HTR-8/SVneo (cell line): ENCODE measurements at regions not wholly inside any gene's neighbourhood (a gene's known extent, or its start where the extent isn't known, plus 50 kb on each side); places are given as distances from the start of the nearest gene placed in this dataset.

Experiments
- DNase-seq: peaks from one replicate; pipeline ENCODE4 v3.0.0; 2011; ENCODE audit warnings: low spot score, mixed read lengths; ENCODE audit not compliant: insufficient read length
- FAIRE-seq: peaks from 2 replicates; lab custom pipeline; 2011; peaks lifted over from hg19 to GRCh38; lab: Jason Lieb, UNC

DNA sequence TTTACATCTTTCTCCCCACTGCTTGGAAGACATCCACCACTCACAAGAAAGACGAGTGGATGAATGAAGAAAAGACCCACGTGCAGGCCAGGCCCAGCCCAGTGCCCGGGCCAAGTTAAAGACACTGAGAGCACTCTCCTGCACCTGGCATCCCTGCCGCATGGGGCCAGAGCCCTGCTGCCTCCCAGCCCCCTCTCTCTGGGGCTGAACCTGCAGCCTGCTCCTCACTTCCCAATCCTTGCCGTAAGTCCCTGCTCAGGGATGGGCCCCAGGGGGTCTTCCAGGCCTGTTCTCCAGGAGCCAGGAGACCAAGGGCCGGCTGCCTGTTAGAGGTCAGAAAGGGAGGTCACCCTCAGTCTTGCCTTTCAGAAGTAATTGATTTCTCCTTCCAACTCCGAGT is 168.5 kb upstream of the ZC3H12A start:
- FAIRE-seq (no peak), DNase-seq (no peak)

DNA sequence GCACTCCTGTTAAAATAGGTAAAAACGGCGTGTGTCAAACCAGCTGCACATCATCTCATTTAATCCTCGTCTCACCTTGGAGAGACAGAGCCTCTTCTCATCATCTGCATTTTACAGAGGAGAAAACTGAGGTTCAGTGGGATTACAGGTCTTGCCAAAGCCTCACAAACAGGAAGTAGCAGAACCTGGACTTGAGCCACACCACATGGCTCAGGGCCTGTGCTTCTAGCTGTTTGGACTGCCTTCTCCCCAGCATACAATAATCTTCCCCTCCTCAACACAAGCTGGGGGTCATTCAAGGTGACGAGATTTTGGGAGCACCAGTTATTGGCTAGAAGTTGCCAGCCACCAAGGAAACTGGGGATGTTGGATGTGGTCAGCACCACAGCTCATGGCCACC is 167.9 kb upstream of the ZC3H12A start:
- FAIRE-seq (no peak), DNase-seq (no peak)

DNA sequence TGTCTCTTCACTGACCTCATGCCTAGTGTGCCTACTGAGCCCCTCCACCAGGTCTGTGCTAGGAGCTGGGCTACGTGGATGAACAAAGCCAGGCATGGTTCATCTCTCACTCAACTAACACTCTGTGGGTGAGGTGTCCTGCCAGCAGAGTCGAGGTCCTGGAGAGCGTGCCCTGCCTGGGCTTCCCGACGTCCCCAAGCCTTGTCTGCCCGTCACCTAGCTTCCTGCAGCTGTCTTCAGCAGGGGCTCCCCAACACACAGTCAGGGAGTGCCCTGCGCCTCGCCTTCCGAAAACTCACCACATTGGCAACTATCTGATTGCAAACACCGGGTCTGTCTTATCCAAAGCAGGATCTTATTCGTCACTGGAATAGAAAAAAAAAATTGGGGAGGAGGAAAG is 167.5 kb upstream of the ZC3H12A start:
- FAIRE-seq, result no peak
- no peak for DNase-seq

DNA sequence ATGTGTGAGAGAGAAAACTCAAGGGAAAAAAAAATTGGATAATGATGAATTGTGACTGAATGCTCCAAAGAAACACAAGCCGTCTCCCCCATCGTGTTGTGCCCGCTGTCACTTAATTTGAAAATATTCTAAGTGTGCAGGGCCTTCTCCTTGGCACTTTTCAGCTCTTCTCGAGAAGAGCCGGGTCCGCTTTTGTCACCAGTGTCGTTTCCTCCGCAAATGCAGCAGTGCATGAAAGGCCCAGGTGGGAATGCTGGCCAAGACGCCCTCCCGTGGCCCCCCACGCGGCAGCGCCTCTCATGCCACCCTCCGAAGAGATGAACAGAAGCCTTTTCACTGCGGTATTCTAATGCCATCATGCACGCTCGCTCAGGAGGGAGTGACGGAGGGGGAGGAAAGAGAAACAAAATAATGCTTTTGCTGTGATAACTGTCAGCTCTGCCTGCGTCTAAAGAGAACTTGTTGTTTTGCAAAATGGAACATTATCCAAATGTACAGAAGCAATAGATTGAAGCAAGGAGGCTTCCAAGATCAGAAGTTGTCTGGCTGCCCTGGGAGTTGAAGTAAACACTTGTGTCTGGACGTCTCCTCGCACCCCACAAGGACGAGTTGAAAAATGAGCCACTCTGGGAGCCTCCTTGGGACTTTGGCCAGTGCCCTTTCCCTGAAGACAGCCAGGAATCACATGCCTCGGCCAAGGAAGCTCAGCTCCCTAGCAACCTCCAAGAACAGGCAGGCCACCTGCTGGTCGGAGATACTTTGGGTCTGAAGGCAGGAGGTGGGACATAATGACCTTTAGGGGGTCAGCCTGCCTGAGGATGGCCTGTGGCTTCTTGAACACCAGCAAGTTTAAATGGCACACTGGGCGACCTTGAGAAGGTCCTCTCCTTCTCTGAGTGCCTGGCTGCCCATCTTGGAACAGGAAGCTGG is 166.1 kb upstream of the ZC3H12A start:
- no peak for FAIRE-seq
- no peak for DNase-seq

DNA sequence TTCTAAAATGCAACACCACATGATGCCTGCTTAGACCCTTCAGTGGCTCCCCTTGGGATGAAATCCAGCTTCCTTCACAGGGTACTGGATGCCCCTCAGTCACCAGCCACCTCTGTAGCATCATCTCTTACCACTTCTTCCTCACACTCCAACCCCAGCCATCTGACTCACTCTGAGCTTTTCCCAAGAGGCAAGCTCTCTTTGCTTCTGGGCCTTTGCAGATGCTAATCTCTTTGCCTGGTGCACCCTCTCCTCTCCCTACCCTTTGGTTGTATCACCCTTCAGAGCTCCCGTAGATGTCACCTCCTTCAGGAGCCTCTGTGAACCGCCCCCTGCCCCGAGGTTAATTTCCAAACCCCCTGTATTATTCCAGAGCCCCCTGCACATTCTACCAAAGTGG is 164.8 kb upstream of the ZC3H12A start:
- FAIRE-seq, result no peak
- no peak for DNase-seq

DNA sequence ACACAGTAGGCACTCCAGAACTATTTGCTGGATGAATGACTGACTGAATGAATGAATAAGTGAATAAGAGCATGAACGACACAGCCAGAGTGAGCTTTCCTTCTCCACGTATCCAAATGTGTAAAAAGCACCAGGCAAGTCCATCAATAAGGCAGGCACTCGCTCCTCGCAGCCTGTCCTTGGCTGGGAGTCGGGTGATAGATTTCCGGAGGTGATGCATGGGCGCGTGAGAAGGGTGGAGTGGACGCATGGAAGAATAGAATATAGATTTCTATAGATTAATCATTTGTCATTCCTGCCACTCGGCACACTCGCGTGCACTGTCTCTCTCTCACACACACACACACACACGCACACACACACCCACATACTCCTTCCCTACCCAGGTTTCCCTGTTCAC is 164.3 kb upstream of the ZC3H12A start:
- DNase-seq, result no peak
- FAIRE-seq, result no peak

DNA sequence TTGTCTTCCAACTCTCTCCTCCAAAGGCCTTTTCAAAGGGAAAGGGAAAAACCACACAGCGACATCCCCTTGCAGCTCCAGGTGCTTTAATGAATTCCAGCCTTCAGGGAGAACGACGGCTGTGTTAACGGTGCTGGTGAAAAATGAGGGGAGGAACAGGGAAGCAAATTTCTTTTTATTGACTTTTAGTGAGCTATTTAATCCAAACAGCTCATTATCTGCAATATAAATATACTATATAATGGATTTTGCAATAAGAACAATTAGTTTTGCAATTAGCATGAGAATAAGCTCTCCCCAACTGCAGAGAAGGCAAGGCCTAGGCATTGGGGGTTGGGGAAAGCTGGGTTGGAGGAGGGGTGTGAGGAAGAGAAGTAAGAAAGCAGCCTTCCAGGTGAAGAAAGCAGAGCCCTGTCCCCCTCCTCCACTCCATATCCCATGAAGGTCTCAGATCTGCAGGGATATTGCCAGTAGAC is 159.0 kb upstream of the ZC3H12A start:
- FAIRE-seq, result no peak
- DNase-seq, result no peak

DNA sequence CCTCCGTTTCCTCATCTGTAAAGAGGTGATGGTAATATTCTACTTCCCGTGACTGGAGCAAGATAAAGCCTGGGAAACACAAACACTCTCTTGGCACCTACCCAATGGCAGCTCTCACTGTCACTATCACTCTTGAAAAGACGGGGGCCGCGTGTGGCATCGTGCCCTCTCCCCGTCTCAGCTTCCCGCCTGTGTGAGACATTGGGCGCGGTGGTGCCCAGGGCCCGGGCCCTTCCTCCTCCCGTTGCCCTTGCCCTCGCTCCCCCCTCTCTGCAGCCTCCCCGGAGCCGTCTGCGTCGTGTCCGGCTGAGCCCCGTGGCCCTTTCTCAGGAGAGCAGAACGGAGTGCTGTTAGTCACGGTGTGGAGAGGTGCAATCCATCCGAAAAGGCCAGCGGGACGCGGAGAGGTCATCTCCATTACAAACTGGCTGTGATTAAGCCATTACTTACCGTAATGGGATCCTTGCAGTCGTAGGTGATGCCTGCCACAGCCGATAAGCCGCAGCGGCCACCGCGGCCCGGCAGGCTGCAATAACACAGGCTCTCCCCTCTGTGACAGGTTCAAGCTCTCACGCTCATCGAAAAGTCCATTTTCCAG is 156.4 kb upstream of the ZC3H12A start:
- DNase-seq (no peak), FAIRE-seq (no peak)

DNA sequence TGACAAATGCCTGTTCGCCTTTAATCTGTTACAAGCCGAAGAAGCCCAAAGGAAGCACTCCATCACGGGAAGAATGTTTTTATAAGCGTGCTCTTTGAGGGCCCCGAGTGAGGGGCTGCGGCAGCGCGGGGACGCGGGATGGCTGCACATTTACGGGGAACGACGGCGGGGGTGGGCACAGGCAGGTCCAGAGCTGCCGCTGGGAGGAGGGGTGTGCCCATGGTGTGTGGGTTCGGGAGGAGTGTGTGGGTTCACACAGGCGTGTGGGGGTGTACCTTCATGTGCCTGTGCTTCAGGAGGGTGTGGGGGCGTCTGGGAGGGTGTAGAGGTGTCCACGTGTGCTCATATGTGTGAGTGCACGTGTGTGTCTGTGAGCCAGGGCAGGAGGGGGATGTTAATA is 155.9 kb upstream of the ZC3H12A start:
- DNase-seq (no peak), FAIRE-seq (no peak)

DNA sequence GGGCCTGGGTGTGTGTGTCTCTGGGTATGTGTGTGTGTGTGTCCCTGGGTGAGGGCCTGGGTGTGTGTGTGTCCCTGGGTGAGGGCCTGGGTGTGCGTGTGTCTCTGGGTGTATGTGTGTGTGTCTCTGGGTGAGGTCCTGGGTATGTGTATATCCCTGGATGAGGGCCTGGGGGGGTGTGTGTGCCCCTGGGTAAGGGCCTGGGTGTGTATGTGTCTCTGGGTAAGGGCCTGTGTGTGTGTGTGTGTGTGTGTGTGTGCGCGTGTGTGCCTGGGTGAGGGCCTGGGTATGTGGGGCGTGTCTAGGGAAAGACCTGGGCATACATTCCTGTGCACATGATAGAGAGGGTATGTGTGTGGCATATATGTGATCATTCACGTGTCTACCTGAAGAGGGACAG is 155.1 kb upstream of the ZC3H12A start:
- FAIRE-seq (no peak), DNase-seq (no peak)

DNA sequence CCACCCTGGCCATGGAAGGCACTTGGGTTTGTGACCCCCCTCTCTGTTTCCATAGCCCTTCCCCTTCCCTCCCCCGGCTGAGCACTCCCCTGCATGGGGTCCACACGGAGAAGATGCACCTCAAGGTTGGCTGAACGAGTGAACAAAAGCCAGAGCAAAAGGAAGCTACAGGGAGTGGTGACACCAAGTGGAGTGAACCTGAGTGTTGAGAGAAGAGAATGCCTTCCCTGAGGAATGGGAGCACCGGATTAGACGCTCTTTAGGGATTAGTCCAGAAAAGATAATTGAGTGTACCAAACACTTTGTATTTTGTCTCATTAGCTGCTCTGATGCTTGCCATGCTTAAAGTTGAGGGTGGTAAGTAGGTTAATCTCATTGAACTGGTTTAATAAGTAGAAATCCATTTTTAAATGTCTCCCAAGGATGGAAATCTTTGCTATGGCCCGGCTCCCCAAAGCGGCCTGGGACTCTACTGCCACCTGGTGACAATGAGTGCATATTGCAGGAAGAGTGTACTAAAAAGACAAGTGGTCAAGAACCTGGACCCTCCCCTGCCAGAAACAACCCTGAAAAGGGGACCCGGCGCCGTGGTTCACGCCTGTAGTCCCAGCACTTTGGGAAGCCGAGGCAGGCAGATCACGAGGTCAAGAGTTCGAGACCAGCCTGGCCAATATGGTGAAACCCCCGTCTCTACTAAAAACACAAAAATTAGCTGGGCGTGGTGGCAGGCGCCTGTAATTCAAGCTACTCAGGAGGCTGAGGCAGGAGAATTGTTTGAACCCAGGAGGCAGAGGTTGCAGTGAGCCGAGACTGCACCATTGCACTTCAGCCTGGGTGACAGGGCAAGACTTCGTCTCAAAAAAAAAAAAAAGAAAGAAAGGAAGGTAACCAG is 150.6 kb upstream of the ZC3H12A start:
- DNase-seq (peak; percentile 23), FAIRE-seq (no peak)

DNA sequence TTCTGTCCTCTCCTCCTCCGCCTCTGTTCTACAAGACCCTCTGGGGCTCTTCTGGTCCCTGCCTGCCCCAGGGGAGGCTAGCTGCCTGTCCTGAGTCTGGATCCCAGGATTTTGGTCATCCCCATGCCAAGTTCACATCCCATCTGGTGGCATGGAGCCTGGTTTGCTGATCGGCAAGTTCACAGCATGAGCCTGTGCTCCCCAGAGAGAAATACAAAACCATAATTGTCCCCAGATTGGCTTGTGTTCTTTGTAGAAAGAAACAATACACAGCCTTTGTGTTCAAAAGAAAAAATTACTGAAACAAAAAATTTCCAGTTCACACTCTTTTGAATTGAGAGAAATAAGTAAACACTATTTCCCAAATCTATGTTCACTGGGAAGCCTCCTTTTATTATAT is 149.4 kb upstream of the ZC3H12A start:
- no peak for FAIRE-seq
- no peak for DNase-seq

DNA sequence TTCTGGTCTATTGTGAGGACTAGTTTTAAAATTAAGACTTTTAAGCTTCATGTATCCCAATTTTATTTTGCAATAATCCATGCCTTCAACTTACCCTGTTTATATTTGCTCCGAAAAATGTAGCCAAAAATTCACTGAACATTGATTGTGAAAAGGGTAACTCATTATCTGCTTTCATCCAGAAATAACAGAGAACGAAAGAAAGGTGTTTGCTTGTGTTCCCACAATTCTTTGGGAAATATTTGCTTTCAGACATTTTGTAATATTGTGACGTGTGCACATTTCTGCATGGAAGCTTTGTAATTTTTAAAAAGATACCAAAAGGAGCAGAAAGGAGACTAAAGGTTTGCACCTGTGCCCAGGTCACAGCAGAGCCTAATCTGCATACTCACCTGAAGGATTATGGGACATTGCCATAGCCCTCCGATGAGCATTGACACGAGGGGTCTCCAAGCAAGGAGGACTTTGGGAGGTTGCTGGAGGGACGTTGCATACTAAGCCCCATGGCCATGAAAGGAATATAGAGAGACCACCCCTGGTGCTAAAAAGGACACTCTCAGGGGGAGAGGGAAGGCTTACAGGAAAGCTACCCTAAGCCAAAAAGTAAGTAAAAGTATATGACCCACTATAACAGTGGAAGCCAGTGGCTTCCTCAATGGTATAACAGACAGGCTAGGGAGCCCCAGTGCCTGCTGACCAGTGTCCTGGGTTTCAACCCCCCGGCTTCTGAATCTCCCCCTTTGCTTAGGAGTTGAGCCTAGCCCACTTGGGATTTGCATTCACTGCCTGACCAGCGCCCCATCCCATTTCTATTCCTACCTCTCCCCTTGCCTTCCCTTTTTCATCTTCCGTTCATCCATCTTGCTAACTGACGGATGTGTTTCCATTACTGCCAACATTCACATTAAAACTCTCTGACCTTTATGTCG is 148.6 kb upstream of the ZC3H12A start:
- DNase-seq, result no peak
- no peak for FAIRE-seq

DNA sequence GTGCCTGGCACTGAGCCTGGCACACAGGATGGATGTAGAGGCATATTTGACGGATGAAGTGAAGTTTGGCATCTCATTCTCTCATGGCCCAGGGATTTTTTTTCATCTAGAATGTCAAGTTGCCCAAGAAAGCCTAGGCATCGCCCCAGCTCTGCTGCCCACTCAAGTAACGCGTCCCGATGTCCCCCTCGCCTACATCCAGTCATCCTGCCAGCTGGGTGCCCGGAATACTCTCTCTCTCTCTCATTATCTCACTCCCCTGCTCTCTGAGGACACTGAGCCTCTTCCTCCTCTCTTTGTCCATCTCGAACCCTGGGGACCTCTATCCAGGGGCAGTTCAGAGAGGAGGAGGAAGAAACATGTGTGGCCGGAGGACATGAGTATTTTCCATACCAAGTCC is 142.3 kb upstream of the ZC3H12A start:
- FAIRE-seq (no peak), DNase-seq (no peak)

DNA sequence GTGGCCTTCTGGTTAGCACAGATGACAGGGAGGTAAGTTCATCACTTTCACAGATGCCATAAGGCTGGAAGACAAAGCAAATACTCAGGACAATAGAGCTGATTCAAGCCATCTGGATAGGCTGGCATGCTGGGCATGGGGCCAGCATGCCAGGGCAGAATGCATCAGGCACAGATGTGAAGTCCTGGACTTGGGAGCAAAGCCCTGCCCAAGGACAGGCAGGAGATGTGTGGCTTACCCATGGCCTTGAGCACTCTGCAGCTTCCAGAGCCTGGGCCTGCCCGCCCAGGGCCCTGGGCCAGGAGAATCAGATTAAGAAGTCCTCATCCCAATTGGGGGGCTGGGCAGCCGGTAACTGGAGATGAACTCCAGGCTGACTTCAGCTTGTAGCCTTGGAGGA is 135.7 kb upstream of the ZC3H12A start:
- FAIRE-seq (no peak), DNase-seq (no peak)

DNA sequence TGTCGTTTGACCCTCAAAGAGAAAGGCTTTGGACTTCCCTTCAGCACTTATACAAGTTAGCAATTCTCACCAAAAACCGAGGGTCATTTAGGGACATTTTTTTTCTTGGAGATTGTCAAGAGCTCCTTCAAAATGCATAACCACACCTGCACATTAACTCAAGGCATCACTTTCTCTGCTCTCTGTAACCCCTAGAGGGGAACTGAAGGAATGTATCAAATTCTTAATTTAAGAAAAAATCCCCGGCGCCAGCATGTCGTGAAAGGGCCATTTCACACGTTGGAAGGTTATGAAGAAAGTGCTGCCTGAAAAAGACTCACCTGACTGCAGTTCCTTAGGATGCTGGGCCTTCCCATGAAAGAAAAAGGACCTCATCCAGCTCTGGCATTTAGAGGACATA is 131.6 kb upstream of the ZC3H12A start:
- FAIRE-seq (no peak), DNase-seq (no peak)

DNA sequence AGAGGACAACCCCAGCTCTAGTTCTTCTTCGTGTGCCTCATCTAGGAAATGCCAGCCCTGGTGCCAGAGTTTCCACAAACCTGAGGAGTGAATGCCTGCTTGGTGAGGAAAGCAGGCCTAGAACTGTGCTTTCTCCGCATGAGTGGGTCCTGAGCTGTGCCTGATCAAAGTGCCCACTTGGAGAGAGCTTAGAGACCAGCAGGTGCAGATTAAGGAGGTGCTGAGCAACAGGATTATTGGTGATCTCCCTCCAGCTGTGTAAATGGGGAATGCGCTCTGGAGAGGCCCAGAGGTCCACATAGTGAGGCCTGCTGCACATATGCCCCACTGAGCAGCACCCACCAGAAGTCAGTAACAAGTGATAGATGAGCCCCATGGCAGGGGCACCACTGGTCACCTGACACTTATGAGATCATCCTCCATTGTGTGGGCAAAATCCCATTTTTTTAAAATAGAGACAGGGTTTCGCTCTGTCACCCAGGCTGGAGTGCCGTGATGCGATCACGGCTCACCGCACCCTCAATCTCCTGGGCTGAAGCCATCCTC is 127.2 kb upstream of the ZC3H12A start:
- DNase-seq (no peak), FAIRE-seq (no peak)

DNA sequence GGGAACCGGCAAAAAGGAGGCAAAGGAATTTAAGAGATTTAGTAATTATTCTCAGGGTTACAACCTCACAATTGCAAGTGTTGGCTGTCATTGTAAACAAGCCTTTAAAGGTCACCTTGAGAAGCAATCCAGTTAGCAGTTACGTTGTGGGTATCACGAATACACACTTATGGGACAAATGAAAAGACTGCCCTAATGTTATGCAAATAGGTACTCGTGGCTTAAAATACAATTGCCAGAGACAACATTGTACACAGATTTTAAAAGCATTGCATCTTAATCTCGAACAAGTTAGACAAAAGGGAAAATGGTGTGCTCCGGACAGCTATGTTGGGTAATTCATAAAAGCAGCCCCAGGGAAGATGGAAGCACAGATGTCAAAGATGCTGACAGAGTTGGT is 120.5 kb upstream of the ZC3H12A start:
- no peak for DNase-seq
- FAIRE-seq, result no peak

DNA sequence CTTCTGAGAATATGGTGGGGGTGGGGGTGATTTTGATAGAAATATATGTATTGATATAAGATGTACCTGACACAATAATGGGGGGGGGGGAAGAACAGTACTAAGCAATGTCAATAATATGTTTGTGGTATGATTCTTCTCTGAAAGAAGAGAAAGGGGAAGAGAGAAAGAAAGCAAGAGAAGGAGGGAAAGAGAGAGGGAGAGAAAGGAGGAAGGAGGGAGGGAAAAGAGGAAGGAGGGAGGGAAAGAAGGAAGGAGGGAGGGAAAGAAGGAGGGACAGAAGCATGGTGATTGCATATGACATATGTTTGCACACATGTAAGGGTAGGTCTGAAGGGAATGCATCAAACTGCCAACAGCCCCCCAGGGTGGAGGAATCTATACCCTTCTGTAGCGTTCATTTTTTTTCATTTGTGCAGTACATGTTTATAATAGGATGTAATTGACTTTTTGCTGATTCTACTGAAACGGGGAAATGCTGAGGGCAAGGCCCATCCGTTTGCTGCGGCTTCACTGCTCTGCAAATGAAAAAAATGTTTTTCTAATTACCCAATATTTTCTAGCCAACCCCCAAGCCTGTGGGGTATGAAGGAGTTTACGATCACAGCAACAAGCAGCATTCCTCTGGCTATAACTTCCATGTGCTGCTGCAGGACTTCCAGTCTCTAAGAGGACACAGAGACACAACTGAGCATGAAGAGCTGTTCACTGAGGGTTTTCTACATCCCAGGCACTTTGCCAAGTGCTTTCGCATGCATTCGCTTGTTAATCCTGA is 119.3 kb upstream of the ZC3H12A start:
- FAIRE-seq (no peak), DNase-seq (no peak)
